Endodermal cell (in vitro differentiated cells): ENCODE measurements at regions not wholly inside any gene's neighbourhood (a gene's known extent, or its start where the extent isn't known, plus 50 kb on each side); places are given as distances from the start of the nearest gene placed in this dataset.

Experiments used
- DNase-seq: peaks from one replicate; pipeline ENCODE4 v3.0.0-alpha.2; 2017
- H3K27ac ChIP-seq: 2 replicates; pipeline ENCODE4 v1.5.1; 2013; ENCODE audit warnings: mild to moderate bottlenecking, low read depth, low read length, moderate library complexity
- H3K27me3 ChIP-seq: 2 replicates; pipeline ENCODE4 v1.6.1; 2013; ENCODE audit warnings: mild to moderate bottlenecking, low read length, moderate library complexity; ENCODE audit not compliant: insufficient read depth, control insufficient read depth, poor library complexity, severe bottlenecking
- H3K36me3 ChIP-seq: 2 replicates; pipeline ENCODE4 v1.7.0; 2013; ENCODE audit warnings: mild to moderate bottlenecking, low read length, moderate library complexity; ENCODE audit not compliant: control insufficient read depth, insufficient read depth
- H3K4me1 ChIP-seq: one replicate; pipeline ENCODE4 v1.7.0; 2013; ENCODE audit warnings: low read length; ENCODE audit not compliant: control insufficient read depth, insufficient read depth
- H3K4me3 ChIP-seq: 2 replicates; pipeline ENCODE4 v1.5.1; 2013; ENCODE audit warnings: mild to moderate bottlenecking, low read length, moderate library complexity
- H3K9ac ChIP-seq: 2 replicates; pipeline ENCODE4 v1.6.1; 2013; ENCODE audit warnings: mild to moderate bottlenecking, low read length, moderate library complexity; ENCODE audit not compliant: poor library complexity, severe bottlenecking; ENCODE audit errors: extremely low read depth
- H3K9me3 ChIP-seq: 2 replicates; pipeline ENCODE4 v1.6.1; 2013; ENCODE audit warnings: mild to moderate bottlenecking, low read length, moderate library complexity; ENCODE audit not compliant: control insufficient read depth
- H3K27ac Mint-ChIP-seq: 2 replicates; pipeline ENCODE4 v1.8.0; 2020; ENCODE audit warnings: mixed read lengths
- H3K27me3 Mint-ChIP-seq: 2 replicates; pipeline ENCODE4 v1.8.0; 2021; ENCODE audit warnings: mild to moderate bottlenecking, mixed read lengths; ENCODE audit not compliant: insufficient read depth
- H3K36me3 Mint-ChIP-seq: 2 replicates; pipeline ENCODE4 v1.8.0; 2020; ENCODE audit warnings: low read depth, mixed read lengths
- H3K4me1 Mint-ChIP-seq: 2 replicates; pipeline ENCODE4 v1.8.0; 2020; ENCODE audit warnings: mixed read lengths
- H3K4me3 Mint-ChIP-seq: 2 replicates; pipeline ENCODE4 v1.8.0; 2020; ENCODE audit warnings: mild to moderate bottlenecking, moderate library complexity, mixed read lengths
- H3K9me3 Mint-ChIP-seq: 2 replicates; pipeline ENCODE4 v1.8.0; 2020; ENCODE audit warnings: mild to moderate bottlenecking, mixed read lengths
- WGBS, 2 experiments: methylation state at CpG; one replicate each; pipeline versions ENCODE4 v1.1.5 to v1.1.7; 2013; ENCODE audit warnings: missing lambda C conversion rate in 2 of 2, mixed read lengths in 1 of 2; ENCODE audit not compliant: insufficient coverage in 1 of 2, insufficient read length in 1 of 2; 5-methylcytosine and 5-hydroxymethylcytosine counted together
- TF ChIP-seq, protein P1 (sequence below): fragments of 200-600 bp; sonication (generic); conservative IDR thresholded peaks from 2 replicates; pipeline ENCODE4 v1.5.0; 2021; ENCODE audit warnings: antibody characterized with exemption, mild to moderate bottlenecking

DNA sequence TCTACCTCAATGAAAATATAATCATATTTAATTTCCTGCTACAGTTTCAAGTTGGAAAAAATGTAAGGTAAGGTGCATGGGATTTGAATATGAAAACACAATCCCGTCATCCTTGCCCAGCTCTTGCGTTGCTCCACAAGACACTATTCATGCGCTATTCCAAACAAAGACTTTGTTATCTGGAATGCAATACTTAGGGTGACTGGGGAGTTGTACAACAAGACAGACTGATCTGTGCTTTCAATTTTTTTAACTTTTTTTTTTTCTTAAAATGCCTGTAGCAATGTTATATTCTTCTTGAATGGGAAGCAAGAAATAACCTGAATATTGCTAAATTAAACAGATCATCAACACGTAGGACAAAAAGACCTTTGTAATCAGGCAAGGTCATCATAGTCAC, 1077.2 kb downstream of the TTLL7 start:
- no peaks in the 10 kb centered on the region for H3K9me3 Mint-ChIP-seq
- Histone ChIP-seq H3K9ac (no peak overlapping the region), H3K4me3 (no peak overlapping the region), H3K27ac (no peak overlapping the region), H3K27me3 (no peaks in the 10 kb centered on the region), H3K4me1 (peaks cover 3% of the 10 kb centered on the region), H3K9me3 (no peaks in the 10 kb centered on the region), H3K36me3 (no peaks in the 10 kb centered on the region)
- TF ChIP-seq, protein P1, sequence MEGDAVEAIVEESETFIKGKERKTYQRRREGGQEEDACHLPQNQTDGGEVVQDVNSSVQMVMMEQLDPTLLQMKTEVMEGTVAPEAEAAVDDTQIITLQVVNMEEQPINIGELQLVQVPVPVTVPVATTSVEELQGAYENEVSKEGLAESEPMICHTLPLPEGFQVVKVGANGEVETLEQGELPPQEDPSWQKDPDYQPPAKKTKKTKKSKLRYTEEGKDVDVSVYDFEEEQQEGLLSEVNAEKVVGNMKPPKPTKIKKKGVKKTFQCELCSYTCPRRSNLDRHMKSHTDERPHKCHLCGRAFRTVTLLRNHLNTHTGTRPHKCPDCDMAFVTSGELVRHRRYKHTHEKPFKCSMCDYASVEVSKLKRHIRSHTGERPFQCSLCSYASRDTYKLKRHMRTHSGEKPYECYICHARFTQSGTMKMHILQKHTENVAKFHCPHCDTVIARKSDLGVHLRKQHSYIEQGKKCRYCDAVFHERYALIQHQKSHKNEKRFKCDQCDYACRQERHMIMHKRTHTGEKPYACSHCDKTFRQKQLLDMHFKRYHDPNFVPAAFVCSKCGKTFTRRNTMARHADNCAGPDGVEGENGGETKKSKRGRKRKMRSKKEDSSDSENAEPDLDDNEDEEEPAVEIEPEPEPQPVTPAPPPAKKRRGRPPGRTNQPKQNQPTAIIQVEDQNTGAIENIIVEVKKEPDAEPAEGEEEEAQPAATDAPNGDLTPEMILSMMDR: no peak
- peaks cover 23% of the 10 kb centered on the region for H3K4me1 Mint-ChIP-seq
- 62 to 85% methylated on average over 4 of the region's 4 CpGs for WGBS, 2 experiments
- H3K27ac Mint-ChIP-seq: no peak overlapping the region
- no peaks in the 10 kb centered on the region for H3K27me3 Mint-ChIP-seq
- DNase-seq: no peak
- H3K36me3 Mint-ChIP-seq: no peaks in the 10 kb centered on the region
- no peak overlapping the region for H3K4me3 Mint-ChIP-seq

DNA sequence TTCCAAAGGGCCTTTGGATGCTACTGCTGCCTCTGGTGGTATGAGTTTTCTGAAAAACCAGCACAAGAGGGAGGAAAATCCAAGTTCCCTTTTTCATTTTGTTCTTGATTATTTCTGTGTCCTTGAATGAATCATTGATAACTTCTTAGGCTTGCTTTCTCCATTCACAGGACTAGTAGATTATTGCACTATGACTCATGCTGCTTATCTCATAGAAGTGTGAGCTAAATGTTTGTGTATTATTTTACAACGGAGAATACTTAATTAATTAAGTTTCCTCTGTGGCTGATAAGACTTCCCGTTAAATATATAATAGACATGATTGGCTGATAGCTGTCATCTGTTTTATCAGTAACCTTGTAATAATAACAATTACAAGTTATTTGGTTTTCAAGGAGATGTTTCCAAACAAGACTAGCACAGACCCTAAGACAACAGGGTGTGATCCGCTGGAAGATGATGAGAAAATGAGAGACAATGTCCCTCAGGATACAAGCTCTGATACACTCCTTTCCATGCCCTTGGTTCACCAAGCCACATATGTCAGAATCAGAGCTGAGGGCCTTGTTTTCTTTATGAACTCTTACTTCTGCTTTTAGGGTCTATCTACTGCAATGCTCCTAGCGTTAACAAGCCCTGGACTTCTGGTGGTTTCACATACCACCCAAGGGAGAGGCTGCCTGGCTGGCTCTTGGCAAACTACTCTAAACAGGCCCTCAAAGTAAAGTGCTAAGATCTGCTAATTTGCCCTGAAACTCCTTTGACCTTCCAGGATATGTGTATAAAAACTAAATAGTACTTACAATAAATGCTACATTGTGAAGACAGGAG, 1078.3 kb downstream of the TTLL7 start:
- no peak overlapping the region for H3K27ac ChIP-seq
- 79 to 89% methylated on average over 1 to 4 of the region's 4 CpGs for WGBS, 2 experiments
- no peak overlapping the region for H3K9ac ChIP-seq
- no peaks in the 10 kb centered on the region for H3K9me3 Mint-ChIP-seq
- H3K27ac Mint-ChIP-seq: peak overlapping the region; percentile 56
- no peaks in the 10 kb centered on the region for H3K36me3 Mint-ChIP-seq
- H3K9me3 ChIP-seq: no peaks in the 10 kb centered on the region
- no peak overlapping the region for H3K4me3 ChIP-seq
- TF ChIP-seq, protein P1: peak; percentile 28
- no peaks in the 10 kb centered on the region for H3K27me3 ChIP-seq
- no peaks in the 10 kb centered on the region for H3K36me3 ChIP-seq
- H3K4me1 Mint-ChIP-seq: peaks cover 24% of the 10 kb centered on the region
- H3K4me3 Mint-ChIP-seq: no peak overlapping the region
- no peak for DNase-seq
- no peaks in the 10 kb centered on the region for H3K27me3 Mint-ChIP-seq
- H3K4me1 ChIP-seq: peaks cover 3% of the 10 kb centered on the region

DNA sequence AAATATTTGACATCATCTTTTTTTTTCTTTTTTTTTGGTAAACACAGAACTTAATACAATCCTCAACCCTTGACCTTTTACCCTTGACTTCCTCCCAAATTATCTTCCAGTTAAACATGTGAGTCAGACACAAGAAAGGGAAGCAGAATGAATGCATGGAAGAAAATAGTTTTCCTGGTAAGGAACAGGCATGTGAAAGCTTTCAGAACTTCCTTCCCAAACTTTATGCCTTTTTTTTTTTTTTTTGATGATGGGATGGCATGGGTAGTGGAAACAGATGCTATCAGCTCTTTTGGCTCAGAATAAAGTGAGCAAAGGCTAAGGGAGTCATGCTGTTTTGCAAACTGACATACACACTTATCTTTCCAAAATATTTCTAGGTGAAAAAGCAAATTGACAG, 1079.1 kb downstream of the TTLL7 start:
- DNase-seq: no peak
- Histone ChIP-seq H3K4me1 (peaks cover 3% of the 10 kb centered on the region), H3K9ac (no peak overlapping the region), H3K4me3 (no peak overlapping the region), H3K36me3 (no peaks in the 10 kb centered on the region), H3K27me3 (no peaks in the 10 kb centered on the region), H3K9me3 (no peaks in the 10 kb centered on the region), H3K27ac (no peak overlapping the region)
- Mint-ChIP-seq H3K4me1 (peaks cover 24% of the 10 kb centered on the region), H3K9me3 (no peaks in the 10 kb centered on the region), H3K27me3 (no peaks in the 10 kb centered on the region), H3K36me3 (no peaks in the 10 kb centered on the region), H3K4me3 (no peak overlapping the region), H3K27ac (peak overlapping the region; percentile 45)
- TF ChIP-seq, protein P1: no peak
